ENCODE measurements at regions not wholly inside any gene's neighbourhood (a gene's known extent, or its start where the extent isn't known, plus 50 kb on each side); places are given as distances from the start of the nearest gene placed in this dataset.
A peak's percentile ranks its signal among the peaks of the same experiment; 100 is the strongest.

- intact Hi-C loops (cut with micrococcal nuclease; ENCODE audit: unreplicated experiment) (no loop called here), in situ Hi-C loops (cut with MboI) (no loop called here)
- POLR2A ChIA-PET: no interaction called here
- no peaks in the 10 kb centered on the region for H4K20me1 ChIP-seq (ENCODE audit: control insufficient read depth, insufficient read depth)
- CTCF ChIA-PET: no interaction called here
- FAIRE-seq (no peak), ATAC-seq (no peak), DNase-seq (ENCODE audit: low read depth, low spot score) (no peak)
- TF ChIP-seq CEBPB (IDR thresholded peaks at IDR 0.05; ENCODE audit: borderline replicate concordance in 1 of 2, low read depth in 2 of 2, low read length in 2 of 2) (no peak), CTCF (IDR thresholded peaks at IDR 0.05 in 2 of 3, conservative IDR thresholded peaks at IDR 0.05 in 1 of 3; ENCODE audit: control insufficient read depth in 2 of 3, extremely low read depth in 1 of 3, insufficient read depth in 1 of 3, low read depth in 3 of 3, low read length in 3 of 3) (0 out of 6 replicates have a peak, but pooled peaks of 1 of the 3 experiments have one; percentile 8), RAD21 (IDR thresholded peaks at IDR 0.05; ENCODE audit: insufficient read depth, low read depth, low read length) (peak; percentile 15; the same call in 1 of the 2 replicates)
- BruUV-seq (replicated peaks): no TSS peak
- WGBS (ENCODE audit: insufficient coverage, insufficient replicate concordance, low lambda C conversion rate, missing lambda C conversion rate): 44% methylated on average over 12 of the region's 12 CpGs
- no peaks in the 10 kb centered on the region for H3K4me1 ChIP-seq (ENCODE audit: control insufficient read depth, insufficient read depth, low read length)
- no peaks in the 10 kb centered on the region for H3K27me3 ChIP-seq (replicated peaks in 1 of 2; ENCODE audit: control insufficient read depth in 2 of 2, insufficient read depth in 2 of 2, low read length in 1 of 2)
- H2AFZ ChIP-seq (ENCODE audit: control insufficient read depth, low read depth, low read length): no peak overlapping the region
- no peak overlapping the region for H3K4me2 ChIP-seq (ENCODE audit: control insufficient read depth, insufficient read depth)
- RAD21 ChIA-PET (ENCODE audit: unreplicated experiment): no interaction called here
- no peaks in the 10 kb centered on the region for H3K9me3 ChIP-seq (replicated peaks; ENCODE audit: control insufficient read depth, insufficient read depth, low read length)
- H3K79me2 ChIP-seq (ENCODE audit: control insufficient read depth, insufficient read depth, low read length): no peaks in the 10 kb centered on the region
- no peak overlapping the region for H3K9ac ChIP-seq (ENCODE audit: control insufficient read depth, insufficient read depth, low read length)
- SMC1A ChIA-PET (ENCODE audit: uncharacterized antibody, unreplicated experiment): no interaction called here
- H3K4me3 ChIP-seq: no peak overlapping the region
- no peak overlapping the region for H3K27ac ChIP-seq (ENCODE audit: control insufficient read depth, insufficient read depth)
- H3K36me3 ChIP-seq (ENCODE audit: control insufficient read depth in 2 of 2, insufficient read depth in 2 of 2, low read length in 1 of 2): no peaks in the 10 kb centered on the region
Measured at GRCh38 chr16:29315916-29316517, 90.5 kb downstream of the NPIPB11 start.

- no peaks in the 10 kb centered on the region for H4K20me1 ChIP-seq (ENCODE audit: control insufficient read depth, insufficient read depth)
- H3K36me3 ChIP-seq (ENCODE audit: control insufficient read depth in 2 of 2, insufficient read depth in 2 of 2, low read length in 1 of 2): no peaks in the 10 kb centered on the region
- WGBS (ENCODE audit: insufficient coverage, insufficient replicate concordance, low lambda C conversion rate, missing lambda C conversion rate): 56% methylated on average over 5 of the region's 5 CpGs
- no peak for FAIRE-seq
- POLR2A ChIA-PET: no interaction called here
- H3K9ac ChIP-seq (ENCODE audit: control insufficient read depth, insufficient read depth, low read length): no peak overlapping the region
- DNase-seq (ENCODE audit: low read depth, low spot score): no peak
- in situ Hi-C loops (cut with MboI): no loop called here
- TF ChIP-seq NFIC (IDR thresholded peaks at IDR 0.05; ENCODE audit: low read depth, low read length) (no peak), ZSCAN29 (IDR thresholded peaks at IDR 0.05) (no peak), ZNF622 (IDR thresholded peaks at IDR 0.05) (no peak), TAF1 (IDR thresholded peaks at IDR 0.05; ENCODE audit: borderline replicate concordance, low read depth, low read length) (no peak)
- SMC1A ChIA-PET (ENCODE audit: uncharacterized antibody, unreplicated experiment): no interaction called here
- intact Hi-C loops (cut with micrococcal nuclease; ENCODE audit: unreplicated experiment): no loop called here
- CTCF ChIA-PET: no interaction called here
- no peak overlapping the region for H3K4me2 ChIP-seq (ENCODE audit: control insufficient read depth, insufficient read depth)
- no peak overlapping the region for H2AFZ ChIP-seq (ENCODE audit: control insufficient read depth, low read depth, low read length)
- no peaks in the 10 kb centered on the region for H3K4me1 ChIP-seq (ENCODE audit: control insufficient read depth, insufficient read depth, low read length)
- RAD21 ChIA-PET (ENCODE audit: unreplicated experiment): no interaction called here
- no peak overlapping the region for H3K4me3 ChIP-seq
- H3K27ac ChIP-seq (ENCODE audit: control insufficient read depth, insufficient read depth): no peak overlapping the region
- no peaks in the 10 kb centered on the region for H3K9me3 ChIP-seq (replicated peaks; ENCODE audit: control insufficient read depth, insufficient read depth, low read length)
- ATAC-seq: no peak
- no peaks in the 10 kb centered on the region for H3K27me3 ChIP-seq (replicated peaks in 1 of 2; ENCODE audit: control insufficient read depth in 2 of 2, insufficient read depth in 2 of 2, low read length in 1 of 2)
- BruUV-seq (replicated peaks): no TSS peak
- no peaks in the 10 kb centered on the region for H3K79me2 ChIP-seq (ENCODE audit: control insufficient read depth, insufficient read depth, low read length)
Measured at GRCh38 chr16:29315046-29315445, 91.5 kb downstream of the NPIPB11 start.

All from GM12878 (cell line).